ENCODE measurements at regions not wholly inside any gene's neighbourhood (a gene's known extent, or its start where the extent isn't known, plus 50 kb on each side); places are given as distances from the start of the nearest gene placed in this dataset.

DNA sequence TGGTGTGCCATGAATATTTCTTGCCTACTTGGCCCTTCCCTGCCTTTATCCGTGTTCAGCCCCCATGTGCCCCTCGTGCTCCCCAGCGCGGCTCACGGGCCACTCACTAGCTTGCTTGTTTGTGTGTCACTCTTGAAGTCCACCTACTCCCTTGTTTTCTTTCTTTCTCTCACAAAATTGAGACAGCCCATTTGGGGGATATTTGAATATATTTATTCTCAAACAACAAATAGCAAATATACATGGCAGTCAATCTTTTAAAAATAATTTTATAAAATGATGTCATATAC is 82.2 kb downstream of the PLXNA1 start:
- H3K4me2 ChIP-seq (ENCODE audit: low read length): no peak overlapping the region
- no peaks in the 10 kb centered on the region for H3K4me1 ChIP-seq (ENCODE audit: control insufficient read depth, insufficient read depth, low read length)
- H3K9me3 ChIP-seq (replicated peaks; ENCODE audit: low read length): no peaks in the 10 kb centered on the region
- H3K27me3 ChIP-seq (ENCODE audit: control insufficient read depth, insufficient read depth, low read length): peaks cover 37% of the 10 kb centered on the region
- no peak overlapping the region for H3K9ac ChIP-seq (ENCODE audit: low read depth, low read length)
- H3K36me3 ChIP-seq (ENCODE audit: insufficient read depth, low read length): no peaks in the 10 kb centered on the region
- no peak overlapping the region for H3K4me3 ChIP-seq (ENCODE audit: low read length)

DNA sequence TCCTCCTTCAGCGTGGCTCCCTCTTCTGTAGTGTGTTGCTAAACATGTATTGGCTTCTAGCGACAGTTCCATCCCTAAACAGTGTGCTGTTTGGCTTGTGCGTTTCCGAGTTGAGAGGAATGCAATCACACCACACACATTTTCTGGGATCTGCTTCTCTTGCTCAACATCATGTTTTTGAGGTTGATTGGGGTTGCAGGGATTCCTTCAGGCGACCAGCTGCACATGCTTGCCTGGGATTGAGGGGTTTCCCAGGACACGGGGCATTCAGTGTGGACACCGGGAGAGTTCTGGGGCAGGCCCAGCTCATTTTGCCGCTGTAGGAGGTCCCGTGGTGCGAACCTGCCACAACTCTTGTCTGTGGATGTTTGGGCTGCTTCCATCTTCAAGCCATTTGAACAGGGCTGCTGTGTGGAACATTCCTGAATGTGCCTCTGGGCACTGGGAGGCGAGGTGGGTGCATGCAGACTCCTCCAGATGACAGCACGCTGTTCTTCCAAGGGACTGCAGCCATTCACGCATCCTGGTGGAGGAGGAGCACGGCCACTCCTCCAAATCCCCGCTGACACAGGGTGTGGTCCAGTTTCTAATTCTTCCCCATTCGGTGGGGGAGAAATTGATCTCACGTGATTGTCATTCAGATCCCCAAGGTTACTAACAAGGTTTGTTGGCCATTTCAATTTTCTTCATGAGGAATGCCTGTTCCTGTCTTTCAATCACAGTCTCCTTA is 82.8 kb downstream of the PLXNA1 start:
- no peaks in the 10 kb centered on the region for H3K36me3 ChIP-seq (ENCODE audit: insufficient read depth, low read length)

DNA sequence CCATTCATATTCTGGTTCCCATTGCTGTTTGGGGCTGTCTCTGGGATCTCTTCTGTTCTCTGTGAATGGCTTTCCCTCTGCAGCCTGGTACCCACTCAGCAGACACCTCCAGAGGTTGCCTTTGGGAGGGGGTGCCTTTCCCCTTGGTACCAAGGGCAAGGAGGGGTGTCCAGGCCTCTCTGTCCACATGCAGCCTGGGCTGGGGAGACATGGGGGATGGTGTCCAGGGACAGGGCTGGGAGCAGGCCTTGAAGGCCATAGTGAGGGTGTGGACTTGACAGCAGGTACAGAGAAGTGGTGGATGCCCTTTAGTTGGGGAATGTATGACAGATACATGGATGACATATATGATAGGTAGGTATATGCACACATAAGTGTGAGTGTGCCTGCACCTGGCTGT is 83.7 kb downstream of the PLXNA1 start:
- Histone ChIP-seq H3K4me2 (ENCODE audit: low read length) (no peak overlapping the region), H3K9ac (ENCODE audit: low read depth, low read length) (no peak overlapping the region), H3K27me3 (ENCODE audit: control insufficient read depth, insufficient read depth, low read length) (peaks cover 43% of the 10 kb centered on the region), H3K36me3 (ENCODE audit: insufficient read depth, low read length) (no peaks in the 10 kb centered on the region), H3K9me3 (replicated peaks; ENCODE audit: low read length) (no peaks in the 10 kb centered on the region), H3K4me3 (ENCODE audit: low read length) (no peak overlapping the region), H3K4me1 (ENCODE audit: control insufficient read depth, insufficient read depth, low read length) (no peaks in the 10 kb centered on the region)

More for the DNA sequence above, 82.8 kb downstream of the PLXNA1 start:
- Histone ChIP-seq H3K9ac (ENCODE audit: low read depth, low read length) (no peak overlapping the region), H3K4me3 (ENCODE audit: low read length) (no peak overlapping the region), H3K9me3 (replicated peaks; ENCODE audit: low read length) (no peaks in the 10 kb centered on the region), H3K4me2 (ENCODE audit: low read length) (no peak overlapping the region), H3K27me3 (ENCODE audit: control insufficient read depth, insufficient read depth, low read length) (peaks cover 38% of the 10 kb centered on the region), H3K4me1 (ENCODE audit: control insufficient read depth, insufficient read depth, low read length) (no peaks in the 10 kb centered on the region)

DNA sequence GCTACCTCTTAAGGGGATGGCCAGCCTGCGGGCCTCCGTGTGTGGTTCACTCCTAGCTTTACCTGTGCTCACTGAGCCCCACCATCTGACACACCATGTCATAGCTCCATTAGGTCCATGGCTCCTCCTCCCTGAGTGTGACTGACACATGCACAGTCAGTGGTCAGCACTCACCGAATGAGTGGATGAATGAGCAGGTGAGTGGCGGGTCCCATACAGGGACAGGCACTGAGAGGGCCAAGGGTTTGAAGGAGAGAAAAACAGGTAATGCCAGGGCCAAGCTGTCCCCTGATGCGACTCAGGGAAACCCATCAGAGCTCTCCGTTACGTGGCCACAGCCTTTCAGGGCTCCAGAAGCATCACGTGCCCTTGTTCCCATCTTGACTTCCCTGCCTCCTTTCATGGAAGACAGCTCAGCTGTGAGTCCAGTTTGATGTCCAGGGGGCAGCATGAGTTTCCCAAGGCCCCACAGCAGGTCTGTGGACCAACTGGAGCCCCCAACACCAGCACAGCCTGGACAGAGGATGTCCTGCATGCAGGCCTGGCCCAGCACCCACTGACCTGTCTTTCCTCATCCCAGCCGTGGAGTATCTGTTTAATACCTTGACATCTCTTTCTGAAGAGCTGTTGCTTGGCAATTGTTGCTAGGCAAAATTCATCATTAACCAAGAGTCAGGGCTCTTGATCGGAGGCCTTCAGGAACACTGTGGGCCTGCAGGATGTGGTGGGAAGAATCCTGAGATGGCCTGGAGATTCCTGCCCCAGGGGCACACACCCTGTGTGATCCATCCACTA is 84.4 kb downstream of the PLXNA1 start:
- Histone ChIP-seq H3K27me3 (ENCODE audit: control insufficient read depth, insufficient read depth, low read length) (peaks cover 49% of the 10 kb centered on the region), H3K4me1 (ENCODE audit: control insufficient read depth, insufficient read depth, low read length) (no peaks in the 10 kb centered on the region), H3K4me3 (ENCODE audit: low read length) (no peak overlapping the region), H3K9ac (ENCODE audit: low read depth, low read length) (no peak overlapping the region), H3K4me2 (ENCODE audit: low read length) (no peak overlapping the region), H3K36me3 (ENCODE audit: insufficient read depth, low read length) (no peaks in the 10 kb centered on the region), H3K9me3 (replicated peaks; ENCODE audit: low read length) (no peaks in the 10 kb centered on the region)

DNA sequence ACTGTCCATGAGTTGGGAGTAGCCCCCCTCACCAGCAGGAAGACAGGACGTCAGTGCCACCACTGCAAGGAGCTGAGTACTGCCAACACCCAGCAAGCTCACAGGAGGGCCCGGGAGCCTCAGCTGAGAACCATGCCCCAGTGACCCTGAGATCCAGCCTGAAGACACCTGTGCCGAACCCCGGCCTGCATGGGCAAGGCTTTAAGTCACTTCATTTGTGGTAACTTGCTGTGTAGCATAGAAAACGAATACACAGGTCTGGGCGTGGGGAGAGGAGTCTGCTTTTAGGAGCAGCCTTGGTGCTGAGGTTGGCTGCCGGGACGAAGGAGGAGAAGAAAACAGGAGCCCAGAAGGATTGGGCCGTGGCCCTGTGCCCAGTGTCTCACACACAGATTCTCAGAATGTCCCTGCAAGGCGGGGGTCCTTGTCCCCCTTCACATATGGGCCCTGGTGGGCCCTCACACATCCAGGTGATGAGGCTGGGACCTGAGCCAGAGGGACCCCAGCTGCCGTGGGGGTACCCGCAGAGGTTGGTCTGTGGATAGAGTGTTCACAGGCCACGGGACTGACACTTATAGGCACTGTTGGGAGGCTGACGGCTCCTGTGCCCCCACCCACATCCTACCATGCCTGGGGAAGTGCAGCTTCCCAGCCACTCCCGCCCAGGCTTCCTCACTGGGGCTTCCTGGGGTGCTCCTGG is 85.3 kb downstream of the PLXNA1 start:
- Histone ChIP-seq H3K4me1 (ENCODE audit: control insufficient read depth, insufficient read depth, low read length) (no peaks in the 10 kb centered on the region), H3K27me3 (ENCODE audit: control insufficient read depth, insufficient read depth, low read length) (peaks cover 47% of the 10 kb centered on the region), H3K4me3 (ENCODE audit: low read length) (no peak overlapping the region), H3K9me3 (replicated peaks; ENCODE audit: low read length) (no peaks in the 10 kb centered on the region), H3K9ac (ENCODE audit: low read depth, low read length) (no peak overlapping the region), H3K36me3 (ENCODE audit: insufficient read depth, low read length) (no peaks in the 10 kb centered on the region), H3K4me2 (ENCODE audit: low read length) (no peak overlapping the region)

DNA sequence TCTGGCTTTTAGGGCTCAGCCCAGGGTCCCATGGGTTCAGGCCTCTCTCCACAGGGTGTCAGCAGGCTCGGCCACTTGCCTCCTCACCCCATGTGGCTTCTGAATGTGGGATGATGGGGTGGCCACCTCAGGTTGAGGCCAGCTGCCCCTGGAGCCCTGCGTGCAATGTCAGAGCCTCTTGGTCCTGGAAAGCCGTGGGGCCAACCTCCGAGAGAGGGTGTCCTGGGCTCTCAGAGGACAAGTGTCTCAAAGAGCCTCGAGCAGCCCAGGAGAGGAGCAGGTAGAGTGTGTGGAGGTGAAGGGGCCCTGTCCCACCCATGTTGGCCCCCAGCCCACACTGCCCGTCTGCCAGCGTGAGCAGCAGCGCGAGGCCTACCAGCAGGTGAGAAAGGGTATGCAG is 86.0 kb downstream of the PLXNA1 start:
- no peak overlapping the region for H3K4me3 ChIP-seq (ENCODE audit: low read length)
- no peaks in the 10 kb centered on the region for H3K4me1 ChIP-seq (ENCODE audit: control insufficient read depth, insufficient read depth, low read length)
- H3K27me3 ChIP-seq (ENCODE audit: control insufficient read depth, insufficient read depth, low read length): peaks cover 45% of the 10 kb centered on the region

DNA sequence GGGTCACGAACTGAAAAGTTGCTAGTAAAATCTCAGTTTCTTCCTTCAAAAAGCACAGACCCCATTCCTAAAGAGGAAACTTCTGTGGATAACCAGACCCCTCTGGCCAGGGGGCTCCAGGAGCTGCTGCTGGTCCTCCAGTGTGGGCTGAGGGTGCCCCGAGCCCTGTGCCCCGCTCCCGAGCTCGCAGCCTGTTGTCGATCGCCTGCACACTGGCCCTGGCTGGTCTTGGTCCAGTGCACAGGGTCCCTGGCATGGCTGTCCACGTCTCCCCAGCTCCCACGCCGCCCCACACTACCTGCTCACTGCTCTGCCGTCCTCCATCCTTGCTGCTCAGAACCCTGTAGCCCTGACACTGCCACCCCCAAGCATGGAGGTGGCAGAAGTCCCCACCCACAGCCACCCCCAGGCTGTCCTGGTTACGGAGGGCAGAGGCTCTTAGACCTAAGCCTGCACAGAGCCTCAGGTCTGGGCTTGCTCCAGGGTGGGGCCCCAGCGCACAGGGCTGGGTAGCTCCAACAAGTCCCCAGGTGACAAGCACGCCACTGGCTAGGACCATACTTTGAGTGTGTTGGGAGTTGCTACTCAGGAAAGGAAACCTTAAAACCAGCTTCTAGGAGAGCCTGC is 87.0 kb downstream of the PLXNA1 start:
- no peak overlapping the region for H3K4me2 ChIP-seq (ENCODE audit: low read length)
- H3K4me1 ChIP-seq (ENCODE audit: control insufficient read depth, insufficient read depth, low read length): no peaks in the 10 kb centered on the region
- H3K9ac ChIP-seq (ENCODE audit: low read depth, low read length): no peak overlapping the region
- H3K9me3 ChIP-seq (replicated peaks; ENCODE audit: low read length): no peaks in the 10 kb centered on the region
- no peak overlapping the region for H3K4me3 ChIP-seq (ENCODE audit: low read length)
- H3K27me3 ChIP-seq (ENCODE audit: control insufficient read depth, insufficient read depth, low read length): peaks cover 45% of the 10 kb centered on the region
- H3K36me3 ChIP-seq (ENCODE audit: insufficient read depth, low read length): no peaks in the 10 kb centered on the region

More for the DNA sequence above, 86.0 kb downstream of the PLXNA1 start:
- no peaks in the 10 kb centered on the region for H3K36me3 ChIP-seq (ENCODE audit: insufficient read depth, low read length)
- H3K4me2 ChIP-seq (ENCODE audit: low read length): no peak overlapping the region
- no peak overlapping the region for H3K9ac ChIP-seq (ENCODE audit: low read depth, low read length)
- no peaks in the 10 kb centered on the region for H3K9me3 ChIP-seq (replicated peaks; ENCODE audit: low read length)

DNA sequence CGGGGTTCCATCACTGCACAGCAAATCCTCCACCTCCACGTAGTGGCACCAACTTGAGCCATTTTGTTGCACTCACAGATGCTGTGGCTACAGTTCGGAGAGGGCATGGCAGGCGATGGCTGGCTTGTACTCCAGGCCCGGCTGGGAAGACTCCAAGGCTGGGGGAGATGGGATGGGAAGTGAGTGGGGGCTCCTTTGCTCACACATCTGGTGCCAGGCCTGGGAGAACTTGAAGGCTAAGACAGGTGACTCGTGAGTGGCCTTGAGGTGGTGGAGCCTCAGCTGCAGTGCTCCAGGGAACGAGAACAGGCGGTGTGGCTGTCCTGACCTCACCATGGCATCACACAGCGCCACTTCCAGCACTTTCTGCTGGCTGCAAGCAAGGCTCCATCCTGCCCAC is 87.9 kb downstream of the PLXNA1 start:
- no peaks in the 10 kb centered on the region for H3K4me1 ChIP-seq (ENCODE audit: control insufficient read depth, insufficient read depth, low read length)
- no peaks in the 10 kb centered on the region for H3K36me3 ChIP-seq (ENCODE audit: insufficient read depth, low read length)
- no peak overlapping the region for H3K4me3 ChIP-seq (ENCODE audit: low read length)
- H3K9me3 ChIP-seq (replicated peaks; ENCODE audit: low read length): no peaks in the 10 kb centered on the region
- peaks cover 41% of the 10 kb centered on the region for H3K27me3 ChIP-seq (ENCODE audit: control insufficient read depth, insufficient read depth, low read length)
- H3K4me2 ChIP-seq (ENCODE audit: low read length): no peak overlapping the region
- no peak overlapping the region for H3K9ac ChIP-seq (ENCODE audit: low read depth, low read length)

DNA sequence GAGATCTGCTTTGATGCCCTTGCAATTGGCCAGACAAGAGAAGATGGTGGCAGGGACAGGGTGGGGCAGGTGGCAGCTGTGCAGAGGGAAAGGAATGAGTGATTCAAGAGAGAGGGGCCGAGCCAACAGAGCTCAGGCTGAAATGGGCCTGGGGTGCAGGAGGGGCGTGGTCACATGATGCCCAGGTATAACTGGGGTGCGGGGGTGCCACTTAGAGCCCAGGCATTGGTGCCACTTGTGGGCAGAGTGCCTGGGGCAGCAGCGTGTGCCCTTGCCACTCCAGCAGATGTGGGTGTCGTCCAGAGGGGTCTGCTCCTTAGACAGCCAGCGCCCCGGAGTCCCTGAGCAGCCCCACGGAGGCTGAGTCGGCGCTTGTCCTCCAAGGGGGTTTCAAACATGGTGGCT is 88.7 kb downstream of the PLXNA1 start:
- H3K27me3 ChIP-seq (ENCODE audit: control insufficient read depth, insufficient read depth, low read length): peaks cover 37% of the 10 kb centered on the region

DNA sequence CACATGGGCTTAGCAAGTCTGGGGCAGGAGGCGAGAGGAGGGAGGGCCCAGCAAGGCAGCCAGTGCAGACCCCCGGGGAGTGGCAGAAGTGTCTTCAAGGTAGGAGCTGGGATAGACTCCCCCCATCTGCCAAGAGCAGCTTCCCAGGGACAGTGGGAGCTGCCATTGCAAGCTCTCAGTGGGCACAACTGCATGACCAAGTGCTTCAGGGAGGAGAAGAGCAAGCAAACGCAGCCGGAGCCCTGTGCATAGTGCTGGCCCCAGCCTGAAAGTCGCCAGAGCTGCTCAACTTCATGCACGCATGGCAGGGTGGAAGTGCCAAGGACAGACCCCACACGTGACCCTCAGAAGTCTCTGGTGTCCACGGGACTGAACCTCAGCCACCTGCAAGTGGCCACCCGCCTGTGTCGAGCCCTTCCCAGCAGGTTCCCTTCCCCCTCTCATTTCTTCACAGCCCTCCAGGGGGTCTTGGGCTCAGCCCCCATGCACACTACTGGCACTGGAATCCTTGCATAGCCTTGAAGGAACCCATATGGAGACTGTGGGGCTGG is 89.4 kb downstream of the PLXNA1 start:
- no peak overlapping the region for H3K9ac ChIP-seq (ENCODE audit: low read depth, low read length)
- no peak overlapping the region for H3K4me3 ChIP-seq (ENCODE audit: low read length)
- H3K9me3 ChIP-seq (replicated peaks; ENCODE audit: low read length): no peaks in the 10 kb centered on the region
- H3K4me2 ChIP-seq (ENCODE audit: low read length): no peak overlapping the region
- peaks cover 37% of the 10 kb centered on the region for H3K27me3 ChIP-seq (ENCODE audit: control insufficient read depth, insufficient read depth, low read length)
- H3K36me3 ChIP-seq (ENCODE audit: insufficient read depth, low read length): no peaks in the 10 kb centered on the region
- H3K4me1 ChIP-seq (ENCODE audit: control insufficient read depth, insufficient read depth, low read length): no peaks in the 10 kb centered on the region

More for the DNA sequence above, 88.7 kb downstream of the PLXNA1 start:
- no peak overlapping the region for H3K9ac ChIP-seq (ENCODE audit: low read depth, low read length)
- H3K4me2 ChIP-seq (ENCODE audit: low read length): no peak overlapping the region
- no peaks in the 10 kb centered on the region for H3K4me1 ChIP-seq (ENCODE audit: control insufficient read depth, insufficient read depth, low read length)
- H3K4me3 ChIP-seq (ENCODE audit: low read length): no peak overlapping the region
- H3K9me3 ChIP-seq (replicated peaks; ENCODE audit: low read length): no peaks in the 10 kb centered on the region
- no peaks in the 10 kb centered on the region for H3K36me3 ChIP-seq (ENCODE audit: insufficient read depth, low read length)

All from skeletal muscle satellite cell (primary cell).